Spleen (tissue), 7 donors: ENCODE measurements at regions not wholly inside any gene's neighbourhood (a gene's known extent, or its start where the extent isn't known, plus 50 kb on each side); places are given as distances from the start of the nearest gene placed in this dataset.

Source experiments
- POLR2A ChIP-seq, 3 donors: fragments of 450-650 bp; IDR thresholded peaks; one replicate each; pipeline ENCODE4 v1.5.1; 2017; ENCODE audit warnings: antibody characterized with exemption in 3 of 3, mild to moderate bottlenecking in 1 of 3
- POLR2AphosphoS5 ChIP-seq, 3 donors: sonication (generic); formaldehyde crosslinking; IDR thresholded peaks; one replicate each; pipeline ENCODE4 v1.5.1; 2017; ENCODE audit warnings: antibody characterized with exemption in 3 of 3
- TF ChIP-seq, protein P1 (sequence below), 11 experiments: fragments of 200-600 bp in 7 of 11; fragments of 450-650 bp in 4 of 11; sonication (generic) in 4 of 11; IDR thresholded peaks in 8 of 11; conservative IDR thresholded peaks in 3 of 11; 1 replicate in 7 of 11; 2 replicates in 4 of 11; pipeline versions ENCODE4 v1.4.0 to v1.8.0; 2016 to 2021; ENCODE audit warnings: antibody characterized with exemption in 11 of 11, inconsistent platforms in 4 of 11, mild to moderate bottlenecking in 1 of 11
- donor health status: DM: no; HTN: no; CAD: no; lungs with moderate emphysema.
- donor health status: DM: no; HTN: no; CAD: no.
- donor health status: DM: no; HTN: no; CAD: no.

DNA sequence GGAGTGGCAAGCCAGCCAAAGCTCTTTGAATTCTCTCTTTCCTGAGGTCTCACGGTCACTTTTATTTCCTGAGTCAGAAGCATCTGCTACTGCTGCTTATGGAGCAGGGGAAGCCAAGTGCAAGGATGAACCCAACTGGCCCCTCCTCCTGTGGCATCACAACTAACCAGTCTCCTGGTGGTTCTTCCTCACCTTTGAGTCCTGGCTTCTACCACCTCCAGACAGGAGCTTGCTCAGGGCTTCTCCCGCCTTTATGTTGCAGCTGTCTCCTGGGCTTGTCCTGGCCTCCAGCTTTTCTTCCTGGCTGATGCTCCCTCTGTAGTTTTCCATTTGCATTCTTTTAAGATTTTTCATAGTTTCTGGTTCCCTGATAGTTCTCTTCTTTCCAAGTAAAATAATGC, 349.7 kb upstream of the NRP1 start:
- TF ChIP-seq, protein P1, sequence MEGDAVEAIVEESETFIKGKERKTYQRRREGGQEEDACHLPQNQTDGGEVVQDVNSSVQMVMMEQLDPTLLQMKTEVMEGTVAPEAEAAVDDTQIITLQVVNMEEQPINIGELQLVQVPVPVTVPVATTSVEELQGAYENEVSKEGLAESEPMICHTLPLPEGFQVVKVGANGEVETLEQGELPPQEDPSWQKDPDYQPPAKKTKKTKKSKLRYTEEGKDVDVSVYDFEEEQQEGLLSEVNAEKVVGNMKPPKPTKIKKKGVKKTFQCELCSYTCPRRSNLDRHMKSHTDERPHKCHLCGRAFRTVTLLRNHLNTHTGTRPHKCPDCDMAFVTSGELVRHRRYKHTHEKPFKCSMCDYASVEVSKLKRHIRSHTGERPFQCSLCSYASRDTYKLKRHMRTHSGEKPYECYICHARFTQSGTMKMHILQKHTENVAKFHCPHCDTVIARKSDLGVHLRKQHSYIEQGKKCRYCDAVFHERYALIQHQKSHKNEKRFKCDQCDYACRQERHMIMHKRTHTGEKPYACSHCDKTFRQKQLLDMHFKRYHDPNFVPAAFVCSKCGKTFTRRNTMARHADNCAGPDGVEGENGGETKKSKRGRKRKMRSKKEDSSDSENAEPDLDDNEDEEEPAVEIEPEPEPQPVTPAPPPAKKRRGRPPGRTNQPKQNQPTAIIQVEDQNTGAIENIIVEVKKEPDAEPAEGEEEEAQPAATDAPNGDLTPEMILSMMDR (IDR thresholded peaks at IDR 0.05 in 8 of 11, conservative IDR thresholded peaks at IDR 0.05 in 3 of 11) = no peak
- TF ChIP-seq POLR2A (IDR thresholded peaks at IDR 0.05) = no peak
- no peak for TF ChIP-seq POLR2AphosphoS5 (IDR thresholded peaks at IDR 0.05)
